K562 (cell line): ENCODE measurements at regions not wholly inside any gene's neighbourhood (a gene's known extent, or its start where the extent isn't known, plus 50 kb on each side); places are given as distances from the start of the nearest gene placed in this dataset.

ENCODE experiments used
- PTBP1 ChIP-seq: fragments of 200-400 bp; formaldehyde crosslinking; IDR thresholded peaks from 2 replicates; pipeline ENCODE4 v1.6.1; 2017; ENCODE audit warnings: low read depth, low read length
- RFX7 ChIP-seq: fragments of 250-450 bp; sonication (Bioruptor Pico); IDR thresholded peaks from 2 replicates; pipeline ENCODE4 v1.5.1; 2021; ENCODE audit warnings: mild to moderate bottlenecking
- SREBF1 ChIP-seq: fragments of 150-350 bp; IDR thresholded peaks from 2 replicates; pipeline ENCODE4 v1.6.1; 2014; ENCODE audit warnings: antibody characterized with exemption, low read depth, low read length, borderline replicate concordance
- STAG1 ChIP-seq: sonication (generic); formaldehyde crosslinking; IDR thresholded peaks from 2 replicates; pipeline ENCODE4 v1.5.0; 2020; ENCODE audit warnings: missing genetic modification reagents, borderline replicate concordance
- TAF7 ChIP-seq: fragments of 450-650 bp; IDR thresholded peaks from 2 replicates; pipeline ENCODE4 v1.6.1; 2016; ENCODE audit warnings: missing genetic modification characterization, missing compliant biosample characterization
- ZC3H11A ChIP-seq: IDR thresholded peaks from 2 replicates; pipeline ENCODE4 v1.6.1; 2012; ENCODE audit warnings: low read depth, low read length, improper control_type of control experiment
- TF ChIP-seq, protein P1 (sequence below): fragments of 250-450 bp; sonication (Bioruptor Pico); IDR thresholded peaks from 2 replicates; pipeline ENCODE4 v1.8.0; 2022; ENCODE audit warnings: inconsistent platforms, mild to moderate bottlenecking, moderate library complexity, borderline replicate concordance
- TF ChIP-seq, protein P2 (sequence below), 3 experiments: IDR thresholded peaks in 2 of 3; conservative IDR thresholded peaks in 1 of 3; 2 replicates each; pipeline ENCODE4 v1.5.1; 2011 to 2012; ENCODE audit warnings: low read length in 3 of 3, mild to moderate bottlenecking in 3 of 3, control low read depth in 2 of 3, improper control_type of control experiment in 1 of 3, inconsistent platforms in 1 of 3, low read depth in 1 of 3, mixed read lengths in 1 of 3, moderate library complexity in 1 of 3; ENCODE audit not compliant: insufficient read depth in 2 of 3

GRCh38 chr10:35903021-35903420, 260.9 kb upstream of the FZD8 start:
- TF ChIP-seq PTBP1 (no peak), TAF7 (tag) (no peak), ZC3H11A (no peak), STAG1 (CRISPR knock-in tag) (no peak), SREBF1 (no peak), RFX7 (CRISPR knock-in tag) (no peak)
- TF ChIP-seq, protein P1, sequence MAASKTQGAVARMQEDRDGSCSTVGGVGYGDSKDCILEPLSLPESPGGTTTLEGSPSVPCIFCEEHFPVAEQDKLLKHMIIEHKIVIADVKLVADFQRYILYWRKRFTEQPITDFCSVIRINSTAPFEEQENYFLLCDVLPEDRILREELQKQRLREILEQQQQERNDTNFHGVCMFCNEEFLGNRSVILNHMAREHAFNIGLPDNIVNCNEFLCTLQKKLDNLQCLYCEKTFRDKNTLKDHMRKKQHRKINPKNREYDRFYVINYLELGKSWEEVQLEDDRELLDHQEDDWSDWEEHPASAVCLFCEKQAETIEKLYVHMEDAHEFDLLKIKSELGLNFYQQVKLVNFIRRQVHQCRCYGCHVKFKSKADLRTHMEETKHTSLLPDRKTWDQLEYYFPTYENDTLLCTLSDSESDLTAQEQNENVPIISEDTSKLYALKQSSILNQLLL = no peak
- TF ChIP-seq, protein P2, sequence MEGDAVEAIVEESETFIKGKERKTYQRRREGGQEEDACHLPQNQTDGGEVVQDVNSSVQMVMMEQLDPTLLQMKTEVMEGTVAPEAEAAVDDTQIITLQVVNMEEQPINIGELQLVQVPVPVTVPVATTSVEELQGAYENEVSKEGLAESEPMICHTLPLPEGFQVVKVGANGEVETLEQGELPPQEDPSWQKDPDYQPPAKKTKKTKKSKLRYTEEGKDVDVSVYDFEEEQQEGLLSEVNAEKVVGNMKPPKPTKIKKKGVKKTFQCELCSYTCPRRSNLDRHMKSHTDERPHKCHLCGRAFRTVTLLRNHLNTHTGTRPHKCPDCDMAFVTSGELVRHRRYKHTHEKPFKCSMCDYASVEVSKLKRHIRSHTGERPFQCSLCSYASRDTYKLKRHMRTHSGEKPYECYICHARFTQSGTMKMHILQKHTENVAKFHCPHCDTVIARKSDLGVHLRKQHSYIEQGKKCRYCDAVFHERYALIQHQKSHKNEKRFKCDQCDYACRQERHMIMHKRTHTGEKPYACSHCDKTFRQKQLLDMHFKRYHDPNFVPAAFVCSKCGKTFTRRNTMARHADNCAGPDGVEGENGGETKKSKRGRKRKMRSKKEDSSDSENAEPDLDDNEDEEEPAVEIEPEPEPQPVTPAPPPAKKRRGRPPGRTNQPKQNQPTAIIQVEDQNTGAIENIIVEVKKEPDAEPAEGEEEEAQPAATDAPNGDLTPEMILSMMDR (IDR thresholded peaks at IDR 0.05 in 2 of 3, conservative IDR thresholded peaks at IDR 0.05 in 1 of 3; ENCODE audit: insufficient read depth in 2 of 3, low read depth in 1 of 3, low read length in 3 of 3) = no peak
